ENCODE measurements at regions not wholly inside any gene's neighbourhood (a gene's known extent, or its start where the extent isn't known, plus 50 kb on each side); places are given as distances from the start of the nearest gene placed in this dataset.

- Histone ChIP-seq H3K9me3 (ENCODE audit: control insufficient read depth in 4 of 4, low read length in 3 of 4) (no peaks in the 10 kb centered on the region), H3K27ac (ENCODE audit: low read depth in 1 of 2, low read length in 2 of 2) (no peak overlapping the region), H3K4me1 (ENCODE audit: control insufficient read depth in 4 of 4, insufficient read depth in 4 of 4, low read length in 3 of 4) (no peaks in the 10 kb centered on the region), H3K4me3 (ENCODE audit: low read depth in 1 of 3, low read length in 3 of 3) (no peak overlapping the region), H3K9ac (ENCODE audit: low read depth in 1 of 2, low read length in 2 of 2) (no peak overlapping the region), H3K36me3 (ENCODE audit: control insufficient read depth in 4 of 4, insufficient read depth in 3 of 4, low read depth in 1 of 4, low read length in 3 of 4) (no peaks in the 10 kb centered on the region), H3K27me3 (ENCODE audit: control insufficient read depth in 4 of 4, insufficient read depth in 4 of 4, low read length in 3 of 4) (no peaks in the 10 kb centered on the region)
- WGBS, result 94% methylated on average over 3 of the region's 3 CpGs
- DNase-seq (ENCODE audit: low spot score), result no peak
- TF ChIP-seq SP1 (IDR thresholded peaks at IDR 0.05) (no peak), HNF4A (conservative IDR thresholded peaks at IDR 0.05) (no peak), EGR1 (IDR thresholded peaks at IDR 0.05; ENCODE audit: low read depth in 2 of 2) (no peak)
These were observed 86.9 kb upstream of the BCL6 start for GRCh38 chr3:187832202-187832601.

- no peak for DNase-seq (ENCODE audit: low spot score)
- no peaks in the 10 kb centered on the region for H3K36me3 ChIP-seq (ENCODE audit: control insufficient read depth in 4 of 4, insufficient read depth in 3 of 4, low read depth in 1 of 4, low read length in 3 of 4)
- no peak overlapping the region for H3K9ac ChIP-seq (ENCODE audit: low read depth in 1 of 2, low read length in 2 of 2)
- no peak overlapping the region for H3K27ac ChIP-seq (ENCODE audit: low read depth in 1 of 2, low read length in 2 of 2)
- H3K4me3 ChIP-seq (ENCODE audit: low read depth in 1 of 3, low read length in 3 of 3), result no peak overlapping the region
- 97% methylated on average over 3 of the region's 3 CpGs for WGBS
- TF ChIP-seq GABPA (IDR thresholded peaks at IDR 0.05 in 1 of 2, conservative IDR thresholded peaks at IDR 0.05 in 1 of 2) (no peak), TAF1 (conservative IDR thresholded peaks at IDR 0.05) (no peak), REST (IDR thresholded peaks at IDR 0.05) (no peak), FOXA2 (IDR thresholded peaks at IDR 0.05) (no peak), FOXA1 (IDR thresholded peaks at IDR 0.05) (no peak), YY1 (IDR thresholded peaks at IDR 0.05) (no peak), JUND (IDR thresholded peaks at IDR 0.05) (no peak), CTCF (IDR thresholded peaks at IDR 0.05; ENCODE audit: low read depth, low read length, missing input control) (no peak), ZBTB33 (IDR thresholded peaks at IDR 0.05) (no peak), RAD21 (IDR thresholded peaks at IDR 0.05) (no peak), ATF3 (IDR thresholded peaks at IDR 0.05) (no peak), RXRA (IDR thresholded peaks at IDR 0.05) (no peak), MAX (IDR thresholded peaks at IDR 0.05) (no peak), NR2F2 (IDR thresholded peaks at IDR 0.05) (no peak), HNF4A (conservative IDR thresholded peaks at IDR 0.05) (no peak), HNF4G (IDR thresholded peaks at IDR 0.05) (no peak), EGR1 (IDR thresholded peaks at IDR 0.05; ENCODE audit: low read depth in 2 of 2) (no peak), SP1 (IDR thresholded peaks at IDR 0.05) (no peak)
- H3K27me3 ChIP-seq (ENCODE audit: control insufficient read depth in 4 of 4, insufficient read depth in 4 of 4, low read length in 3 of 4), result no peaks in the 10 kb centered on the region
- H3K9me3 ChIP-seq (ENCODE audit: control insufficient read depth in 4 of 4, low read length in 3 of 4), result no peaks in the 10 kb centered on the region
- H3K4me1 ChIP-seq (ENCODE audit: control insufficient read depth in 4 of 4, insufficient read depth in 4 of 4, low read length in 3 of 4), result no peaks in the 10 kb centered on the region
These were observed 88.1 kb upstream of the BCL6 start for GRCh38 chr3:187833375-187833774.

Measured in liver (tissue), 8 donors.